Stimulated activated CD8-positive, alpha-beta memory T cell treated with anti-CD3 and anti-CD28 coated beads, Interleukin-7, amount 100 ng/mL, for 1 hour (primary cell): ENCODE measurements at regions not wholly inside any gene's neighbourhood (a gene's known extent, or its start where the extent isn't known, plus 50 kb on each side); places are given as distances from the start of the nearest gene placed in this dataset.
"Not testable (repeated sequence)": the region's sequence is repeated elsewhere in the genome, so short reads cannot be mapped to it uniquely, and the experiment has no call there.

ENCODE experiments used
- DNase-seq, 2 donors: peaks; one replicate each; pipeline ENCODE4 v3.0.0-alpha.2; 2020; ENCODE audit warnings: low read depth in 2 of 2

DNA sequence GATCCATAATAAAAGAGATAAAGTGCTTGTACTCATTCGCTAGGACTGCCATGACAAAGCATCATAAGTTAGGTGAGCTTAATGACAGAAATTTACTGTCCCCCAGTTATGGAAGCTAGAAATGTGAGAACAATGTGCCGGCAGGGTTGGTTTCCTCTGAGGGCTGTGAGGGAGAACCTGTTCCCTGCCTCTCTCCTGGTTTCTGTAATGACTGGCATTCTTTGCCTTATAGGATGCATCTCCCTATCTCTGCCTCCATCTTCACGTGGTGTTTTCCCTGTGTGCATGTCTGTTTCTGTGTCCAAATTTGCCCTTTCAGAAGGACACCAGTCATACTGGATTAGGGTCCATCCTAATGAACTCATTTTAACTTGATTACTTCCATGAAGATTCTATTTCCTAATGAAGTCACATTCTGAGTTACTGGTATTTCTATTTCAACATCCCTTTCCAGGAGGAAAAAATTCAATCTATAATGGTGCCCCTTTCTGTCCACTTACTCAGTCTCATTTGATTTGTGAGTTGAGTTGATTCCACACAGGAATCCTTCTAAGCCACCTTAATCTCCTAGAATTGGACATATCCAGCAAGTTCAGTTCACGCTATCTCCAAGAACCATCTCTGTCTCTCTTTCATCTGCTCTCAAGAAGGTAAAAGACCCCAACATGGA lies 71.2 kb upstream of the LIPC start:
- no peak for DNase-seq

DNA sequence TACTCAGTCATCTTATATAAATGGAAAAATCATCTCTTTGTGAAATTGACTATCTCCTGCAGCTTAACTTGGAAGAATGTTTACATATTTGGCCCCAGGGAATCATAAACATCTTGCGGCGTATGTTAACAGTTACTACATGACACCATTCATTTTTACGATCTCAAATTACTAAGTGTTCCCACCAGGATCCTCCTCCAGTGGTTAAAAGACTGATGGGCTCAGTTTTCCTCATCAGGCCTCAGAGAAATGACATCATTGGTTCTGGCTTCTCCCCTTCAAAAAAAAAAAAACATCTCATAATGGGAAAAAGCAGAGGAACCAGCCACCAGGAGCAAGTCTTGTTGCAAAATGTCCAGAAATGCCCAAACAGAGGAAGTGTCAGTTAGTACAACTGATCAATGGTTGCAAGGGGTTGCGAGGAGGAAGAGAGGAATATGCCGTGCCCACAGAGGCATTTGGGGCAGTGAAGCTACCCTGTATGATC lies 70.5 kb upstream of the LIPC start:
- DNase-seq, result no peak

DNA sequence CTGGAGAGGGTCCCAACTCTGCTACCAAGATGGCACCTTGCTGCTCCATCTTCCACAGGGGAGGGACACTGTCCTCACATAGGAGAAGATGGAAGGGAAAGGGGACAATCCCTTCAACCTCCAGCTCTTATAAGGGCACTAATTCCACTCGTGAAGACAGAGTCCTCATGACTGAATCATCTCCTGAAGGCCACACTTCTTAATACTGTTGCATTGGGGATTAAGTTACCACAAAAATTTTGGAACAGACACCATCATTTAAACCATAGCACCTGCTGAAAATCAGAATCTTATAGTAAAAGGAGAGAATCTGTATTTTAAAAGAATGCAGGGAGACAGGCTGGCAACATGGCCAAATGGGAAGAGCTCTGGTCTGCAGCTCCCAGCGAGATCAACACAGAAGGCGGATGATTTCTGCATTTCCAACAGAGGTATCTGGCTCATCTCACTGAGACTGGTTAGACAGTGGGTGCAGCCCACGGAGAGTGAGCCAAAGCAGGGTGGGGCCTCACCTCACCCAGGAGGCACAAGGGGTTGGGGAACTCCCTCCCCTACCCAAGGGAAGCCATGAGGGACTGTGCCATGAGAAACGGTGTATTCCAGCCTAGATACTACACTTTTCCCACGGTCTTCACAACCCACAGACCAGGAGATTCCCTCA lies 69.4 kb upstream of the LIPC start:
- DNase-seq, result no peak

DNA sequence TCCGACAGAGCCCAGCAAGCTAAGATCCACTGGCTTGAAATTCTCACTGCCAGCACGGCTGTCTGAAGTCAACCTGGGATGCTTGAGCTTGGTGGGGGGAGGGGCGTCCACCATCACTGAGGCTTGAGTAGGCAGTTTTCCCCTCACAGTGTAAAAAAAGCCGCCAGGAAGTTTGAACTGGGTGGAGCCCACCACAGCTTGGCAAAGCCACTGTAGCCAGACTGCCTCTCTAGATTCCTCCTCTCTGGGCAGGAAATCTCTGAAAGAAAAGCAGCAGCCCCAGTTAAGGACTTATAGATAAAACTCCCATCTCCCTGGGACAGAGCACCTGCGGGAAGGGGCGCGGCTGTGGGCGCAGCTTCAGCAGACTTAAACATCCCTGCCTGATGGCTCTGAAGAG lies 68.7 kb upstream of the LIPC start:
- DNase-seq, result not testable (repeated sequence)

DNA sequence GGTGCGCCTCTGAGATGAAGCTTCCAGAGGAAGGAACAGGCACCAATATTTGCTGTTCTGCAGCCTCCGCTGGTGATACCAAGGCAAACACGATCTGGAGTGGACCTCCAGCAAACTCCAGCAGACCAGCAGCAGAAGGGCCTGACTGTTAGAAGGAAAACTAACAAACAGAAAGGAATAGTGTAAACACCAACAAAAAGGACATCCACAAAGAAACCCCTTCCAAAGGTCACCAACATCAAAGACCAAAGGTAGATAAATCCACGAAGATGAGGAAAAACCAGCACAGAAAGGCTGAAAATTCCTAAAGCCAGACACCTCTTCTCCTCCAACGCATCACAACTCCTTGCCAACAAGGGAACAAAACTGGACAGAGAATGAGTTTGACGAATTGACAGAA lies 68.1 kb upstream of the LIPC start:
- DNase-seq, result not testable (repeated sequence)

DNA sequence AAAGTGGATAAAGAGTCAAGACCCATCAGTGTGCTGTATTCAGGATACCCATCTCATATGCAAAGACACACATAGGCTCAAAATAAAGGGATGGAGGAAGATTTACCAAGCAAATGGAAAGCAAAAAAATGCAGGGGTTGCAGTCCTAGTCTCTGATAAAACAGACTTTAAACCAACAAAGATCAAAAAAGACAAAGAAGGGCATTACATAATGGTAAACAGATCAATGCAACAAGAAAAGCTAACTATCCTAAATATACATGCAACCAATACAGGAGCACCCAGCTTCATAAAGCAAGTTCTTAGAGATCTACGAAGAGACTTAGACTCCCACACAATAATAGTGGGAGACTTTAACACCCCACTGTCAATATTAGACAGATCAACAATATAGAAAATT lies 66.7 kb upstream of the LIPC start:
- not testable (repeated sequence) for DNase-seq

DNA sequence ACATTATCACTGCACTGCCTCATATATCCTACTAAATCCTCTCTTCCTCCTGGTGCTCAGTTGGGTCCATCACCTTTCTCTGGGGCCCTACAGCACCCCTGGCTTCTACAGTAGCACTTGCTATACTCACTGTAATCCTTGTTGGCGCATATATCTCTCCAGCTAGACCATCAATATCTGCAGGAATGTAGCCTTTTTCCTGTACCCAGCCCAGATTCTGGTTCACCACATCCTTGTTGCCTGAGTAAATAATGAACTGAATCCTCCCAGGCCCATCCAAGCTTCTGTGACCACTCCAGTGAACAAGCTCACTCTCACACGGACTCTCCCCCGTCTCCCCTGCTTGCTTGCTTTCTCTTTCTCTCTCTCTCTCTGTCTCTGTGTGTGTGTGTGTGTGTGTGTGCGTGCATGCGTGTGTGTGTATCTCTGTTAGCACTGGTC lies 62.5 kb upstream of the LIPC start:
- DNase-seq, result no peak

DNA sequence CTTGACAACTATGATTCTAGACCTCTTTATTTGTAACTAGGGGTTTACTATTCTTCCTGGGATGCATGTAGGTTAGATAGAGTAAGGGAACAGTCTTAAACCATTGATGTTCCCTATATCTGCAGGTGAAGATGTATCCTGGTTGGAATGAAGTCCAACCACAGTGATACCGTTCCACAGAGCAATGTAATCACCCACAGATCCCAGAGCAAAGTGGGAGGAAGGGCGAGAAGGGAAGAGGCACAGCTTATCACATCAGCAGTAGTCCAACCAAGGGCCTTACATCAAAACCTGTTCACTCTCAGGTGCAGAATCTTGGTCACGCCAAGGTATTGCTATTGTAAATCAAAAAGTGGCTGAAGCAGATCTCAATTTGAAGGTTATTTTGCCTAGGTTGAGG lies 61.8 kb upstream of the LIPC start:
- no peak for DNase-seq

DNA sequence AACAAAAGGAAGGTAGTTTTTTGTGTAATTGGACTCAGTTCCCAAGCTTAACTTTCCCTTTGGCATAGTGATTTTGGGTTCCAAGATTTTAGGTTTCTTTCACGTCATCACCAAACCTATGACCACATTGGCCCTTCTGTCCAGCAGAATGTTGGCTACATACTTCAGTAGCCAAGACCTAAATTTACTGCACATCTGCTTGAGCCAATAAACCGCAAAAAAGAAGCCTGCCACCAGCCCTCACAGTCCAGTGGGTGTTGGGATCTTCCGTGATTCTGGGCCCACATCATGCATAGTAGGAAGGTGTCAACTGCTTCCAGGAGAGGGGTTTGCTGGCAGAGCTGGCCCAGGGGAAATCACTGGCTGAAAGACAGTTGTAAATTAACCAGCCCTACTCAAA lies 57.6 kb upstream of the LIPC start:
- DNase-seq, result no peak

DNA sequence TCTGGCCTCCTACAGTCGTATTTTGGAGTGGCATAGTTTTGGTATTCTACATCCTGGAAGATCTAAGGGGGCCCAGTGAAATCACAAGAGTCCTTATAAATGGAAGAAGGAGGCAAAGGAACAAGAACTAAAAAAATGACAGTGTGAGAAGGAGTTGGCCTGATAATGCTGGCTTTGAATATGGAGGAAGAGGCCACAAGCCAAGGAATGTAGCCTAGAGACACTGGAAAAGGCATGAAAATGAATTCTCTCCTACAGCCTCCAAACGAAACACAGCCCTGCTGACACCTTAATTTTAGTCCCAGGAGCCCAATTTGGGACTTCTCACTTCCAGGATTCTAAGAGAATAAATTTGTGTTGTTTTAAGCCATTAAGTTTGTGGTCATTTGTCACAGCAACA lies 54.6 kb upstream of the LIPC start:
- no peak for DNase-seq

DNA sequence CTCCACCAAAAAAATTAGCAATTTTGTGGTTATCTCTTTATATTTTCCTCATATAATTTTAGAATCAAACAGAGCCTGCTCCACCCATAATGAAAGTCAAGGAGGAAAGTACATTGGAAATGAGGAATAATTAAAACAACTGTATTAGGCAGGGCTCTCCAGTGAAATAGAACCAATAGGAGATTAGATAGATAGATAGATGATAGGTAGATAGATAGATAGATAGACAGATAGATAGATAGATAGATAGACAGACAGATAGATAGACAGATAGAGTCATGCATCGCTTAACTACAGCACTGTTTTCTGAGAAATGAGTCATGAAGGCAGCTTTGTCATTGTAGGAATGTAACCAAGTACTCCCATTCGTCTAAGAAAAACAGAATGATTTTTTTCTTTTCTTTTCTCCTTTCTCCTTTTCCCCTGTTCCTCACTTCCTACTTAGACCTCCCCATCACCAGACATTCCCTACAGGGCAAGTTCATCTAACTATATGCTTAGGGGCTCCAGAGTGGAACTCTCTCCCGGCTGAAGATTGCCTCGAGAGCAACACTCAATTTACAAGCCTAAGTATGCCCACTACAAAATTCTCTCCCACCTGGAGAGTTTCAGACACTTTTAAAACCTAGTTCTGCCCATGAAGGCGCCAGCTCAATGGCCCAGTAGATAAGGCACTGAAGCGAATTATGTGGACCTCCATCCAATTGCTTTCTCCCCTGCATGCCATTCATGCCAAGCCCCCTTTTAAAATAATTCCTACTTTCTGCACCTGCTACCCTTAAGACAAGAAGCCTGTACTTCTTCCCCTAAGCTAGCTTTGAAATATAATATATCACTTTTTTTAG lies 53.3 kb upstream of the LIPC start:
- no peak for DNase-seq

DNA sequence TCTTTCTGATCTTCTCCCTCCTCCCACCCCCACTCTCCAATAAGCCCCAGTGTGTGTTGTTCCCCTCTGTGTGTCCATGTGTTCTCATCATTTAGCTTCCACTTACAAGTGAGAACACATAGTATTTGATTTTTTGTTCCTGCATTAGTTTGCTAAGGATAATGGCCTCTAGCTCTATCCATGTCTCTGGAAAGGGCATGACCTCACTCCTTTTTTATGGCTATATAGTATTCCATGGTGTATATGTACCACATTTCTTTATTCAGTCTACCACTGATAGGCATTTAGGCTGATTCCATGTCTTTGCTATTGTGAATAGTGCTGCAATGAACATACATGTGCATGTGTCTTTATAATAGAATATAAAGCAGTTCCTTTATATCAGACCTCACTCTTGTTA lies 52.3 kb upstream of the LIPC start:
- DNase-seq, result not testable (repeated sequence)

DNA sequence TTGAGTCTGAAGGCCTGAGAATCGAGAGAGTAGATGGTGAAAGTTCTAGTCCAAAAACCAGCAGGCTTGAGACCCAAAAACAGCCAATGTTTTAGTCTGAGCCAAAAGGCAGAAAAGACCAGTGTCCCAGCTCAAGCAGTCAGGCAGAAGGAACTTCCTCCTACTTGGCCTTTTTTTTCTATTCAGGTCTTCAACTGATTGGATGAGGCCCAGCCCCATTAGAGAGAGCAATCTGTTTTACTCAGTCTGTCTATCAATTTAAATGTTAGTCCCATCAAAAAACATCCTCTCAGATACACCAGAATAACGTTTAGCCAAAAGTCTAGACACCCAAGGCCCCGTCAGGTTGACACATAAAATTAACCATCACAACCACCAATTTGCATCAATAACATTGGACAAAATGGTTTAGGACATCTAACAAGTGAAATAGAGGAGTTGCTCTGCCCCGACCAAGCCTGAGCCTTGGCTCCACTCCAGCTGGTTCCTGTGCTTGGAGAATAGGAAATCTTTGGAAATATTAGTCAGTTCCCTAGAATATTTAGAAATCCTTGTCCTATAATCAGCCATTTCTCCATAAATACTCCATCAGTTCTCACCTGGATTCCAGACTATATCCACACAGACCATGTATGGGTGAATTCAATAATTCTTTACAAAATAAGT lies 51.4 kb upstream of the LIPC start:
- no peak for DNase-seq

DNA sequence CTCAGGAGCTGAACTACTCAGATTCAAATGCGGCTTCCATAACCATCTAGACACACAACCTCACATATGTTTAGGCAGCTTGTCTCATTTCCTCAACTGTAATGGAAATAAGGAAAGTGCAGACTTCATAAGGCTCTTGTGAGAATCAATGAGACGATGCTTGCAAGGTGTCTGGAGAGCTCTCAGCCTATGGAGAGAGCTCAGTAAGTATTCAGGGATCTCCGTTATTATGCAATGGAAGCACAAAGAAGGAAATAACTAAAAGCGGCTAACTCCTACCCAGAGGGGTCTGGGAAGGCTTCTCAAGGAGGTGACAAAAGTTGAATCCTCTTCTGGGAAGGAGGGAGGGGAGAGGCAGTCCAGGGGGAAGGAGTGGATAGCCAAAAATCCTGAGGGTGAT lies 50.1 kb upstream of the LIPC start:
- DNase-seq, result no peak
